WTC11 (cell line): ENCODE measurements at regions not wholly inside any gene's neighbourhood (a gene's known extent, or its start where the extent isn't known, plus 50 kb on each side); places are given as distances from the start of the nearest gene placed in this dataset.

Source experiments
- FOXJ3 ChIP-seq: sonication (generic); formaldehyde crosslinking; IDR thresholded peaks from 2 replicates; pipeline ENCODE4 v1.9.0; 2021; ENCODE audit warnings: missing genetic modification reagents, mild to moderate bottlenecking, borderline replicate concordance
- IRF2 ChIP-seq: sonication (generic); formaldehyde crosslinking; IDR thresholded peaks from 2 replicates; pipeline ENCODE4 v1.8.0; 2022; ENCODE audit warnings: low read depth, missing genetic modification reagents, borderline replicate concordance
- JUN ChIP-seq: sonication (generic); formaldehyde crosslinking; IDR thresholded peaks from 2 replicates; pipeline ENCODE4 v1.8.0; 2023; ENCODE audit warnings: mild to moderate bottlenecking, missing genetic modification reagents
- SMAD3 ChIP-seq: sonication (generic); formaldehyde crosslinking; IDR thresholded peaks from 2 replicates; pipeline ENCODE4 v1.8.0; 2022; ENCODE audit warnings: missing genetic modification reagents, mild to moderate bottlenecking, borderline replicate concordance
- TF ChIP-seq, protein P1 (sequence below): fragments of 200-600 bp; IDR thresholded peaks from 2 replicates; pipeline ENCODE4 v1.8.0; 2022; ENCODE audit warnings: antibody characterized with exemption
- TF ChIP-seq, protein P2 (sequence below): sonication (generic); formaldehyde crosslinking; IDR thresholded peaks from 2 replicates; pipeline ENCODE4 v1.8.0; 2022; ENCODE audit warnings: mild to moderate bottlenecking, missing genetic modification reagents
- TF ChIP-seq, protein P3 (sequence below): sonication (generic); formaldehyde crosslinking; IDR thresholded peaks from 2 replicates; pipeline ENCODE4 v1.8.1; 2022; ENCODE audit warnings: mild to moderate bottlenecking, moderate library complexity, missing genetic modification reagents
- TF ChIP-seq, protein P4 (sequence below): sonication (generic); formaldehyde crosslinking; IDR thresholded peaks from 2 replicates; pipeline ENCODE4 v1.8.0; 2022; ENCODE audit warnings: mild to moderate bottlenecking, missing genetic modification reagents

DNA sequence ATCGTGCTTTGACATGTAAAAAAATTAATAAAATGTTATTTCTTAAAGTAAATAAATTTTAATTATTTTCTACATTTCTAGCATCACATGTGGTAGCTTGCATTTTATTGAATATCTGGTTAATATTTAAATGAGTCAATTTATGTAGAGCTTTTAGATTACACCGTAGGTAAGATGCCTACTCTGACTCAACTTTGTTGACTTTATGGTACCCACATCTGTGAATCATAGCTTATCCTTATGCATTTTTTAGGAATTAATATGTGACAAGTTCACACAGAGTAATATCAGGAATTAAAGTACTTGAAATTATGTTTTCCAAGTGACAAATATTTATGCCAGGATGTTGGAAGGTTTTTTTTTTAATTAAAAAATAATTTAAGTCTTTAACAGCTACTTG is 120.7 kb downstream of the LEPR start:
- no peak for TF ChIP-seq JUN (CRISPR knock-in tag)
- TF ChIP-seq, protein P1, sequence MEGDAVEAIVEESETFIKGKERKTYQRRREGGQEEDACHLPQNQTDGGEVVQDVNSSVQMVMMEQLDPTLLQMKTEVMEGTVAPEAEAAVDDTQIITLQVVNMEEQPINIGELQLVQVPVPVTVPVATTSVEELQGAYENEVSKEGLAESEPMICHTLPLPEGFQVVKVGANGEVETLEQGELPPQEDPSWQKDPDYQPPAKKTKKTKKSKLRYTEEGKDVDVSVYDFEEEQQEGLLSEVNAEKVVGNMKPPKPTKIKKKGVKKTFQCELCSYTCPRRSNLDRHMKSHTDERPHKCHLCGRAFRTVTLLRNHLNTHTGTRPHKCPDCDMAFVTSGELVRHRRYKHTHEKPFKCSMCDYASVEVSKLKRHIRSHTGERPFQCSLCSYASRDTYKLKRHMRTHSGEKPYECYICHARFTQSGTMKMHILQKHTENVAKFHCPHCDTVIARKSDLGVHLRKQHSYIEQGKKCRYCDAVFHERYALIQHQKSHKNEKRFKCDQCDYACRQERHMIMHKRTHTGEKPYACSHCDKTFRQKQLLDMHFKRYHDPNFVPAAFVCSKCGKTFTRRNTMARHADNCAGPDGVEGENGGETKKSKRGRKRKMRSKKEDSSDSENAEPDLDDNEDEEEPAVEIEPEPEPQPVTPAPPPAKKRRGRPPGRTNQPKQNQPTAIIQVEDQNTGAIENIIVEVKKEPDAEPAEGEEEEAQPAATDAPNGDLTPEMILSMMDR = no peak
- TF ChIP-seq IRF2 (CRISPR knock-in tag) = no peak
- no peak for TF ChIP-seq SMAD3 (CRISPR knock-in tag)
- TF ChIP-seq, protein P2, sequence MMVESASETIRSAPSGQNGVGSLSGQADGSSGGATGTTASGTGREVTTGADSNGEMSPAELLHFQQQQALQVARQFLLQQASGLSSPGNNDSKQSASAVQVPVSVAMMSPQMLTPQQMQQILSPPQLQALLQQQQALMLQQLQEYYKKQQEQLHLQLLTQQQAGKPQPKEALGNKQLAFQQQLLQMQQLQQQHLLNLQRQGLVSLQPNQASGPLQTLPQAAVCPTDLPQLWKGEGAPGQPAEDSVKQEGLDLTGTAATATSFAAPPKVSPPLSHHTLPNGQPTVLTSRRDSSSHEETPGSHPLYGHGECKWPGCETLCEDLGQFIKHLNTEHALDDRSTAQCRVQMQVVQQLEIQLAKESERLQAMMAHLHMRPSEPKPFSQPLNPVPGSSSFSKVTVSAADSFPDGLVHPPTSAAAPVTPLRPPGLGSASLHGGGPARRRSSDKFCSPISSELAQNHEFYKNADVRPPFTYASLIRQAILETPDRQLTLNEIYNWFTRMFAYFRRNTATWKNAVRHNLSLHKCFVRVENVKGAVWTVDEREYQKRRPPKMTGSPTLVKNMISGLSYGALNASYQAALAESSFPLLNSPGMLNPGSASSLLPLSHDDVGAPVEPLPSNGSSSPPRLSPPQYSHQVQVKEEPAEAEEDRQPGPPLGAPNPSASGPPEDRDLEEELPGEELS = no peak
- TF ChIP-seq, protein P3, sequence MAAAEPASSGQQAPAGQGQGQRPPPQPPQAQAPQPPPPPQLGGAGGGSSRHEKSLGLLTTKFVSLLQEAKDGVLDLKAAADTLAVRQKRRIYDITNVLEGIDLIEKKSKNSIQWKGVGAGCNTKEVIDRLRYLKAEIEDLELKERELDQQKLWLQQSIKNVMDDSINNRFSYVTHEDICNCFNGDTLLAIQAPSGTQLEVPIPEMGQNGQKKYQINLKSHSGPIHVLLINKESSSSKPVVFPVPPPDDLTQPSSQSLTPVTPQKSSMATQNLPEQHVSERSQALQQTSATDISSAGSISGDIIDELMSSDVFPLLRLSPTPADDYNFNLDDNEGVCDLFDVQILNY (CRISPR knock-in tag) = no peak
- TF ChIP-seq, protein P4, sequence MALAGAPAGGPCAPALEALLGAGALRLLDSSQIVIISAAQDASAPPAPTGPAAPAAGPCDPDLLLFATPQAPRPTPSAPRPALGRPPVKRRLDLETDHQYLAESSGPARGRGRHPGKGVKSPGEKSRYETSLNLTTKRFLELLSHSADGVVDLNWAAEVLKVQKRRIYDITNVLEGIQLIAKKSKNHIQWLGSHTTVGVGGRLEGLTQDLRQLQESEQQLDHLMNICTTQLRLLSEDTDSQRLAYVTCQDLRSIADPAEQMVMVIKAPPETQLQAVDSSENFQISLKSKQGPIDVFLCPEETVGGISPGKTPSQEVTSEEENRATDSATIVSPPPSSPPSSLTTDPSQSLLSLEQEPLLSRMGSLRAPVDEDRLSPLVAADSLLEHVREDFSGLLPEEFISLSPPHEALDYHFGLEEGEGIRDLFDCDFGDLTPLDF (CRISPR knock-in tag) = no peak
- no peak for TF ChIP-seq FOXJ3 (CRISPR knock-in tag)
